ENCODE measurements at regions not wholly inside any gene's neighbourhood (a gene's known extent, or its start where the extent isn't known, plus 50 kb on each side); places are given as distances from the start of the nearest gene placed in this dataset.

DNA sequence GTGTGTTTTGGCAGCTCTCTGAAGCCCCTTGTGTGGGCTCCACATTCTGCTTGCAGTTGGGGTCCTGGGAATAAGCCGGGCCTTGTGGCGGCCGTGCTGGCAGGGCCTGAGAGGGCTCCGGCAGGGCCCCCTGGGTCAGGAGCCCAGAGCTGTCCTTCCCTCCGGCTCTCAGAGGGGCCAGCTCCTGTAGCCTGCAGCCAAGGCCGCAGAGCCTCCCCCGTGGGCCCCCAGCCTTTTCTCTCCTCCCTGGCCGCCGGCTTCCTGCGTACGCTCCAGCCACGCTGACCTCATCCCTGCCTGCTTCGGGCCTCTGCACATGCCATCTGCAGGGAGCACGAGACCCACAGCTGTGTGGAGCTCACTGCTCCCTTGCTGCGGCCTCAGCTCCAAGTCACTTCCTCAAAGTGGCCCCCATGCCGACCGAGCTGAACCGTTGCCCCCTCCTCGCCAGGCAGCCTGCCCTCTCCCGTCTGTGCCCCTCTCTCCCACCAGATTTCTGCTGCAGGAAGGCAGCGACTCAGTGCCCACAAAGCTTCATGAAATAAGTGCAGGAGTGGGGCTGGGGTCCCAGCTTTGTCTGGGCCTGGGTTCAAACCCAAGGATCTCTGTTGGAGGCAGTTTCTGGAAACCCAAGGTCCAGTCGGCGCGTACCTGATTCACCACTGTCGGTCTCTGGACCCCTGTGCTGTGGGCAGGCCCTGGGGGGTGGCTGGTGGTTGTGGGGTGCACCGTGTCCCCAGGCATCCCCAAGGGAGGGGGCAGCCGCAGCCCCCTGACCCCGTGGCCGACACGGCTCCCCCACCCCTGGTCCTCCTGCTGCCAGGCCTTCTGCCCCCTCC is 57.1 kb upstream of the NKX1-1 start:
- DNase-seq (ENCODE audit: low spot score): no peak

- no peak for DNase-seq (ENCODE audit: low spot score)
Observed at GRCh38 chr4:1462768-1463075, 56.5 kb upstream of the NKX1-1 start.

DNA sequence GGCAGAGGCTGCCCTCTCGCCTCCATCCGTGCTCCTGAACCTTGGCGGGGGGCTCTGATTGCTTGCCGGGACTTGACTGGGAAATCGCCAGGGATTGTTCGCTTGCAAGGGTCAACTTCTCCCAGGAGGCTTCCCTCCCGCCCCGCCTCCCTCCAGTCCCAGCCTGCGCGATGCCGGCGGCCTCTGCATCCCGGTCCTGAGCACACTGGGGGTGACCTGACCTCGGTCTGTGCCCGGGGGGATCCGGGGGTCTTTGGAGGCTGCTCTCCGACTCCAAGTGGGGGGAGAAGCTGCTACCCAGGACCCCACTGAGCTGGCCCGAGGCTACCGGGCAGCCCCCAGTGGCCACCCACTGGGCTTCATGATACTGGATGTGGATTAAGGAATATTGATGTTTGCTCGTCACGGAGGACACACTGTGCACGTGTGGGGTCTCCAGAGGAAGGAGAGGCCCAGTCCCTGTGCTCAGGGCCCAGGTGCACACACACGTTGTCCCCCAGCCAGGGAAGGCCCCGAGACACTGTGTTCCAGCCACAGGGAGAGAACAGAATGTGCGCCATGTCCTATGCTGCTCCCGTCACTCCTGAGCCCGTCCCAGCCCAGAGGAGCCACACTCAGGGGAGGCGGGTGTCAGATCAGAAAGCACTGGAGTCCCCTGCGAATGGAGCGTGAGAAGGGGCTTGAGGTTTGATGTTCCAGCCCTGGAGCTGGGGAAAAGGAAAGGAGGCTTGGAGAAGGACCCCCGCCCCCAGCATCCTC is 55.9 kb upstream of the NKX1-1 start:
- no peak for DNase-seq (ENCODE audit: low spot score)

- no peak for DNase-seq (ENCODE audit: low spot score)
Observed at GRCh38 chr4:1460967-1461868, 55.0 kb upstream of the NKX1-1 start.

DNA sequence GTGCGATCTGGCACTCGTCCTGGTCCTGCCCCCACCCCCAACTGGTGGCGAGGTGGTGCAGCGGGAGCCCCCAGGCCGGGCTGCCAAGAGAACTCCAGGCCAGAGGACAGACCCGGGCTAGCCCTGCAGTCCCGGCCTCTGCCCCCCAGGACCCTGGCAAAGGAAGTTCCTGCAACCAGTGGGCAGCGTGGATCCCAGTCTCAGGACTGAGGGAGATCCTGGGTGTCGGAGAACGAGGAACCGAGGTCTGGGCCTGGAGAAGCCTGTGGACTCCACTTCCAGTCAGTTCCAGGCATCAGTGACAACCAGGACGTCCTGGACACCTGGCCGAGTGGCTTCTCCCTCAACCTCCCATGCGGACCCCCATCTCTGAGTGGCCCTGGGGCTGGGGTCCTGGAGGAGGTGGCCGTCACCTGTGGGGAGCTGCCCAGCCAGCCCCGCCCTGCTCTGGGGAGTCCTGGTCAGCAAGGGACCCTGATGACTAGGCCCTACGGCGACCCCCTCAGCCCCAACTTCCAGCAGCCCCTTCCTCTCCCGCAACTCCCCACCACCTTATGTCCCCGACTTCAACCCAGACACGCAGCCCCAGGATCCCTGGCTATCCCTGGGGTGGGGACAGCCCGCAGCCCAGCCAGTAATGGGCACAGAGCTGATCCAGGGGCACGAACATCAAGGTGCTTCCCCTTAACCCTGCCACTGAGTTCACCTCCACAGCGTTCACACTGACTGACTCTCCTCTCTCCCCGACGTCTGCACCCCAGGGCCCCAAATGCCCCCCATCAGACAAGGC is 53.7 kb upstream of the NKX1-1 start:
- no peak for DNase-seq (ENCODE audit: low spot score)

DNA sequence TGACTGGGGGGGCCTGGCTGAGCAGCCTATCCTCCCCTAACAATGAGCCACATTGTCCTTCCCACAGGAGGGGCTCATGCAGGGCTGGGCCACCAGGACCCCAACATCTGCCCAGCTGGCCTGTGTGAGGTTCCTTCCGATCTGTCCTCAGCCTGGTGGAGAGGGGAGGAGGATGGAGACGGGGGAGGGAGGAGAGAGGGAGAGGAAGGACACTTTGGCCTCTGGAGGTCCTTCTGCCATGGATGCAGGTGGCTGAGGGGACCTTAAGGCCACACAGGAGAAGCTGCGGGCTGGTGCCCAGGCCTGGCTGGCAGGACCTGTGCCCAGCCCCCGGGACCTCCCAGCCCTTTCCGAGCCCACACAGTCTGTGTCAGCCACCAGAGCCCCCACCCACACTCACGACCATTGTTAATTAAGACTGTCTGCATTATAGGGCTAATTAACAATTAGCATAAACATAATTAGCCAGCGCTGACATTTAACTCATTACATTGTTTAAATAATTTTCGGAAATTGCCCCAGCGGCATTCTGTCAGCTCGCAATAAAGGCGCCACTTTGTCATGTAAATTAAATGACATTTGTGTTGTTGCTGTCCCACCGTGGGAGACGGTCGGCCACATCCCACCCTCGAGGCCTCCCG is 53.0 kb upstream of the NKX1-1 start:
- DNase-seq (ENCODE audit: low spot score): no peak

- DNase-seq (ENCODE audit: low spot score): no peak
Observed at GRCh38 chr4:1458581-1458980, 52.3 kb upstream of the NKX1-1 start.
